KBM-7 (cell line): ENCODE measurements at regions not wholly inside any gene's neighbourhood (a gene's known extent, or its start where the extent isn't known, plus 50 kb on each side); places are given as distances from the start of the nearest gene placed in this dataset.

Experiments used
- DNase-seq: peaks from one replicate; pipeline ENCODE4 v3.0.0-alpha.2; 2015
- in situ Hi-C: fragments of 300-500 bp; cut with MboI; formaldehyde crosslinking; loops from 2 replicates; pipeline ENCODE4 v1.14.3; 2020; ENCODE audit warnings: low sequenced_read_pairs, low pct_unique_long_range_greater_than_20kb, mixed read lengths

- no peak for DNase-seq
- in situ Hi-C loops: no loop called here
These were observed 218.3 kb downstream of the GLI2 start for GRCh38 chr2:120953843-120954584.

- in situ Hi-C loops: no loop called here
- no peak for DNase-seq
These were observed 219.3 kb downstream of the GLI2 start for GRCh38 chr2:120954939-120955338.

DNA sequence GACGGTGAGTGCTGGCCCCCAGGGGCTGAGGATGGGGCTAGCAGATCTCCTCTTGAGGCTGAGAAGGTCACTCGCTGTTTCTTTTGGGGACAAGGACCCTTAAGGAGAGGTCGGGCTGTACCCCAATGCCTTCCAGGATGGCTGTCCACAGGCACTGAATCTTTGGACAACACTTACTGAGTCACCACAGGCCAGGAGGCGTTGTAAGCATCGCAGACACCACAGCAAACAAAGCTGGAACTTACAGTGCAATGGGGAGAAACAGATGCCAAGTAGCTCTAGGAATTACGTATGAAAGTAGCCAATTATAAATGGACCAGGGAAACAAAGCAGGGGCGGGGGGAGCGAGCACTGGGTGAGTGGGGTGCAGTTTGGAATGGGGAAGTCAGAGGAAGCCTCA, 219.8 kb downstream of the GLI2 start:
- in situ Hi-C loops: no loop called here
- no peak for DNase-seq

- DNase-seq: no peak
- in situ Hi-C loops: no loop called here
These were observed 221.0 kb downstream of the GLI2 start for GRCh38 chr2:120956486-120957156.

- in situ Hi-C loops: no loop called here
- DNase-seq: no peak
These were observed 222.2 kb downstream of the GLI2 start for GRCh38 chr2:120957905-120958304.

GRCh38 chr2:120958623-120959366, 223.1 kb downstream of the GLI2 start:
- peak; percentile 7 for DNase-seq
- in situ Hi-C loops: no loop called here

DNA sequence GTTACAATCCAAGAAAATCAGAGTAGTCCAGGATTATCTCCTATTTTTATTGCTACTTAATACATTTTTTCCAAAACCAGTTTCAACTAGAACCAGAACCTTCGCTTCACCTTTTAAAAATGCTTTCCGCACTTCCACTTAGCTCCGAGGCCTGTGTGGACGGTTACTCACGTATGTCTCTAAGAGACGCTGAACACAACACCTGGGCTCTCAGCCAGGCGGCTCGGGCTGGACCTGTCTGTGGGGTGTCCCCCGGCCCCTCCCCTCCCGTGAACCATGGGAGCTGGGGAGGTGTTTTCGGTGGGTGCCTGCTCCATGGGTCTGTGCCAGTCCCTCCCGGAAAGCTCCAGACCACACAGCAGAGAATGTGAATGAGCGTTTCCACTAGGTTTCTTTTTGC, 223.8 kb downstream of the GLI2 start:
- in situ Hi-C loops: no loop called here
- no peak for DNase-seq

GRCh38 chr2:120960770-120961366, 225.2 kb downstream of the GLI2 start:
- no peak for DNase-seq
- in situ Hi-C loops: no loop called here

- no peak for DNase-seq
- in situ Hi-C loops: no loop called here
These were observed 225.7 kb downstream of the GLI2 start for GRCh38 chr2:120961396-120961795.

DNA sequence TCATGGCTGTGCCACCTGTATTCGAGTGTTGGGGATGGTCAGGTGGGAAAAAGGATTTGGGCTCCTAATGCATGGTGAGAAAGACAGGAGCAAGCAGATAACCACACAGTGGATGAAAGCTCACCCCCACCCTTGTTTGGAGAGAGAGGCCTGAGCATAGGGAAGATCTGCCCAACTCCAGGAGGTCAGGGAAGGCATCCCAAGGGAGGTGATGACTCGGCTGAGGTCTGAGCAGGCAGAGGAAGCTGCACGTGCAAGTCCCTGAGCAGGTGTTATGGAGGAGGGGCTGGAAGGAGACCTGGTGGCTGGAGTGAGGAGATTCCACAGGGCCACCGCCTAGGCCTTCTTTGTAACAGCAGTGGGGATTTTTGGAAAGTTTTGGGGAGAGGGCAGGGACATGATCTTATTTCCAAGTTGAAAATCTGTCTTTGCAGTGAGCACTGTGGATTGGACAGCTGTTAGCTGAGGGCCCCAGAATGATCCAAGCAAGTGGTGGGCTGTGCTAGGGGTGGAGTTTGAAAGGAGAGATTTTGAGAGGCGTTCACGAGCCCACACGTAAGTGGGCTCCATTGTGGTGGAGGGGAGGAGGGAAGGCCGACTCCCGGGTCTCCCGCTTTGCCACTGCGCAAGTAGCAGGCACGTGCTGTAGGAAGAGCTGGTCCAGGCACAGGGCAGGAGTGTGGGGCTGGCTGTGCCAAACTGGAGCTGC, 228.5 kb downstream of the GLI2 start:
- no peak for DNase-seq
- in situ Hi-C loops: no loop called here

DNA sequence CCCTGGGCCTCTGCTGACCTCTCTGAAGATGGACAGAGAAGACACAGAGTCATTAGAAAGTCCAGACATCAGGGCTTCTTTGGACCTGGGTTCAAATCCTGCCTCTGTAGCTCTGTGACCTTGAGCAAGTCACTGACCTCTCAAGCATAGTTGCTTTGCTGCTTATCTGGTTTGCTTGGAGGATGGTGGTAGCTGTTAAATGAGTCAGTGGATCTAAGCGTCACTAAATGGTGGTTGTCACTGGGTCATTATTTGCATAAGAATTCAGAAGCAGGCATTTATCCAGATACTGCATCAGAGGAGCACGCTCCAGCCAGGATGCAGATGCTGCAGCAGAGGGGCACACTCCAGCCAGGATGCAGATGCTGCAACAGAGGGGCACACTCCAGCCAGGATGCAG, 229.2 kb downstream of the GLI2 start:
- DNase-seq: no peak
- in situ Hi-C loops: no loop called here

DNA sequence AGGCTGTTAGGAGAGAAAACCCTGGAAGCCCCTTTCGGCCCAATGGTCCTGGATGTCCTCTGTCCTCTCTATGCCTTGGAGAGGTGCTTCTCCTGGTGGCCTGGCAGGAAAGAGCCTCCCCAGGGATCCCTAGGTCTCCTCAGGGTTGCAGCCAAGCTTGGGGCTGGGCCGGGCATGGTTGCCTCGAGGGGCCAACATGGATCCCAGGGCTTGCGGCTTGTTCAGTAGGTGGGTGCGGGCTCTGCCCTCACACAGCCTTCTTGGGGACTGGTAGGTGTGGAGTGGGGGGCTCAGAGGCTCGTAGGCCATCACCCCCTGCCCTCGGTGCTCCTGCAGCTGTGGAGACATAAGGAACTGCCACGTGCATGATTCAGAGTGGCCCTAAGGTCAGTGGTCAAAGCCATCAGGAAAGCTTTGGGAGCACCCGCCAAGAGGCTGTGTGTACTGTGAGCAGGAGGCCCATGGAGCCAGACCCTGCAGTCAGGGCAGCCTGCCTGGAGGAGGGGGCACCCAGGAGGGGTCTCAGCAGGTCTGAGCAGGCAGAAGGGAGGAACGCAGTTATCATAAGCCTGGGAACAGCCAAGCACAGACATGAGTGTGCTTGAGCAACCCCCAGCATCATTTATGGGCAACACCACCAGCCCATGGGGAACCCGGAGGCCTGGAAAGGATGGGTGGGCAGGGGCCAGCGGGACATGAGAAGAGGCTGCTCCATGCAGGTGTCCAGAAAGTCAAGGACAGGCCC, 231.0 kb downstream of the GLI2 start:
- no peak for DNase-seq
- in situ Hi-C loops: no loop called here

DNA sequence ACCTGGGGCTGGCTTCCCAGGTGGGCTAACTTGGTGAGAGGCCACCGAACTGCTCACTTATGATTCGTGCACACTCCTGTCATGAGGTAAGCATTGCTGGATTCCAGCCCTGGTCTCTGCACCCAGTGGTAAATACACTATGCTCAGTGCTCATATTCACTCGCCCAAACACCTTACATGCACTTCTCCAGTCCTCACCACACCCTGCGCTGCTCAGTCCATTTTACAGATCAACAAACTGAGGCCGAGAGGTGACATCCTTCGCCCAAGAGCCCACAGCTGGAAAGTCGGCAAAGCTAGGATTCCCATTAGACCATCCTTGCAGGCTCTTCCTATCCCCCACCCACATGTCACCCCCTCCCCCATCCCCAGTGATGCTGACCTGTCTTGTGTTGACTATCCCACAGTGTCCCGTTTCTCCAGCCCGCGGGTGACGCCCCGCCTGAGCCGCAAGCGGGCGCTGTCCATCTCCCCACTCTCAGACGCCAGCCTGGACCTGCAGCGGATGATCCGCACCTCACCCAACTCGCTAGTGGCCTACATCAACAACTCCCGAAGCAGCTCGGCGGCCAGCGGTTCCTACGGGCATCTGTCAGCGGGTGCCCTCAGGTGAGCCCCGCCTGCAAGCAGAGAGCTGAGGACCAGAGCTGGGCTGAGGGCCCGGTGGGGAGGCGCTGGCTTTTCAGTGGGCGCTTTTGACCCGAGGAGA, 232.8 kb downstream of the GLI2 start:
- DNase-seq: no peak
- in situ Hi-C loops: no loop called here

DNA sequence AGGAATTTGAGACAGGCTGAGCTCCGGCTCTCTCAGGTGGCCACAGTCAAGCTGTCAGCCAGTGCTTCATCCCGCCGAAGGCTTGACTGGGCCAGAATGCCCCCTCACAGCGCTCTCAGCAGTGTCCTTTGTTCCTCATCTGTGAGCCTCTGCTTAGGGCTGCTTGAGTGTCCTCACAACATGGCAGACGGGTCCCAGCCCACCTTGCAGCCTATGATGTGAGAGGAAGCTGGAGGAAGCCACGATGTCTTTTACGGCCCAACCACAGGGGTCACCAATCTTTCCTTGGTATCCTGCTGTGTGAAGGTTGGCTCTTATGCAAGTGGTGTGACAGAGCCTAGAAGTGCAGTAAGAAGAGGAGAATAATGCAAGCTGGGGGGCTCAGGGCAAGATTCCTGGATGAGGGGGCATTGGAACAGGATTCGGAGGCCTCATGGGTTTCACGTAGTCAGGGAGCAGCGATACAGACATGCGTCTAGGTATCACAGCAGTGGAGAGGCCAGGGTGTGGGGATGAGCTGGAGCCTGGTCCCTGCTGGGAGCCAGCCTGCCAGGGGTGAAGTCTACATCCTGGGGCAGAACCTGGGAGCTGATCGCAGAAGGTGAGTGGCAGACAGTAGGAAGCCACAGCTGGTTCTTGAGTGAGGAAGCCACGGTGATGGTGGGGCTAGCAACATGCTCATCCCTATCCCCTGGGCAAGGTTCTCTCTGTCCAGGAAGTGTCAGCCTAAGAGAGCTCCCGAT, 234.1 kb downstream of the GLI2 start:
- no peak for DNase-seq
- in situ Hi-C loops: no loop called here

DNA sequence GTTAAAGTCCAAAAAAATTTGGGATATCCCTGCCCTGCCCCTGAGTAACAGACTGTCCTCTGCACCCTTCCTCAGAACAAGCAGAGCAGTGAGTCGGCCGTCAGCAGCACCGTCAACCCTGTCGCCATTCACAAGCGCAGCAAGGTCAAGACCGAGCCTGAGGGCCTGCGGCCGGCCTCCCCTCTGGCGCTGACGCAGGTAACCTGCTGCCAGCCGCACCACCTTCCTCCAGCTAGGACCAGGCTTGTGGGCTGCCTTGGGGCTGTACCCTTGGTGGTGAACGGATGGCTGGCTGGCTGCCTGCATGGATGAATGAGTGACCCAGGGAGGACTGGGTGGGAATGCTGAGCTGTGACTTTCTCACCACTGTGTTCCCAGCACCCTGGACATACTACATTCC, 236.2 kb downstream of the GLI2 start:
- in situ Hi-C loops: no loop called here
- DNase-seq: no peak

DNA sequence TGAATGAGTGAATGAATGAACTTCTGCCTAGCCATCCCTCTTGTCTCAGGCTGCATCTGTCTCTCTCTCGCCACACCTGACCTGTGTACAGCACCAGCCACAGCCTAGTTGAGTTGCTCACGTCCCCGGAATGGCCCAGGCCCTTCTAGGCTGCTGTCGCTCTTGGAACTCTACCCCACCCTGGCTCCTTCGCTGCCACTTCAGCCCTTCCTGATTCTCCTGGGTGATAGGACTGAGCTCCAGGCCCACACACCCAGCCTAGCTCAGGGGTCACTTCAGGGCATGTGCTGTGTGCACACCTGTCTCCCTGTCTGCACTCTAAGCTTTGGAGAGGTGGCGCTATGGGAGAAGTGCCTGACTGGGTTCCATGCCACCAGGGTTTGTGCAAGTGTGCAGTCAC, 236.6 kb downstream of the GLI2 start:
- in situ Hi-C loops: no loop called here

GRCh38 chr2:120973196-120973595, 237.5 kb downstream of the GLI2 start:
- in situ Hi-C loops: no loop called here
- DNase-seq: no peak

More for the DNA sequence above, 236.6 kb downstream of the GLI2 start:
- DNase-seq: no peak
